SU-DHL-6 (cell line): ENCODE measurements at regions not wholly inside any gene's neighbourhood (a gene's known extent, or its start where the extent isn't known, plus 50 kb on each side); places are given as distances from the start of the nearest gene placed in this dataset.

ENCODE experiments used
- EZH2phosphoT487 ChIP-seq: fragments of 200-600 bp; sonication (generic), shearing (Covaris generic); conservative IDR thresholded peaks from 2 replicates; pipeline ENCODE4 v1.6.1; 2018; ENCODE audit warnings: mild to moderate bottlenecking, antibody characterized with exemption, low read length, moderate library complexity, mixed read lengths
- TF ChIP-seq, protein P1 (sequence below): fragments of 200-600 bp; sonication (generic); IDR thresholded peaks from one replicate; pipeline ENCODE4 v1.5.1; 2017; ENCODE audit warnings: antibody characterized with exemption, mild to moderate bottlenecking, low read length, moderate library complexity; ENCODE audit not compliant: insufficient read depth, poor library complexity, severe bottlenecking

DNA sequence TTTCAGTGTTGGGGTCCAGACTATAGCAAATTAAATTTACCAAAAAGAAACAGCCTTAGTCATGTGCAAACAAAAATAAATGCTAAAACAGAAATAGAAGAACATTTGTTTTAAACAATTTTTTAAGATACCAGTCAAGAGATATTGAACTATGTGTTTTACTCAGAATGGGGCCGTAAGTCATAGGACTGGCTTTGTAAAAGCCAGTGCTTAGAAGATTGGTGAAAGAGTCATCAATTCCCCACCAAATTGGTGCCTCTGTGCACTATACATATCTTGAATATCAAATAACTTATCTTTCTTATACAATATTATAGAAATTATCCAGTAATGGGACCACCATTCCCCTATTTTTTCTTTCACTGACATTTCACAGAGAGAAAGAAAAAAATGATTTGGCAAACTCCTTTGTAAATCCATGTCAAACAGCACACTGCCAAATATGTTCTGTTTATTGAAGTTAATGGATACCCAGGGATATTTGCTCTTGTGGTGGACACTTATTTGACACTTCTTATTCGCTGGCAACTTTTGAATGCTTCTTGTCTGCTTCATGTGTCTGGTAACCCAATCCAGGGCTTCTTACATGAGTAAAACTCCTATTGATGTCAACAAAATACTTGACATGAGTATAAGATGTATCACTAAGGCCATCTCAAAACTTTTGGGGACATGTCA lies 145.7 kb upstream of the PKN2 start:
- TF ChIP-seq, protein P1, sequence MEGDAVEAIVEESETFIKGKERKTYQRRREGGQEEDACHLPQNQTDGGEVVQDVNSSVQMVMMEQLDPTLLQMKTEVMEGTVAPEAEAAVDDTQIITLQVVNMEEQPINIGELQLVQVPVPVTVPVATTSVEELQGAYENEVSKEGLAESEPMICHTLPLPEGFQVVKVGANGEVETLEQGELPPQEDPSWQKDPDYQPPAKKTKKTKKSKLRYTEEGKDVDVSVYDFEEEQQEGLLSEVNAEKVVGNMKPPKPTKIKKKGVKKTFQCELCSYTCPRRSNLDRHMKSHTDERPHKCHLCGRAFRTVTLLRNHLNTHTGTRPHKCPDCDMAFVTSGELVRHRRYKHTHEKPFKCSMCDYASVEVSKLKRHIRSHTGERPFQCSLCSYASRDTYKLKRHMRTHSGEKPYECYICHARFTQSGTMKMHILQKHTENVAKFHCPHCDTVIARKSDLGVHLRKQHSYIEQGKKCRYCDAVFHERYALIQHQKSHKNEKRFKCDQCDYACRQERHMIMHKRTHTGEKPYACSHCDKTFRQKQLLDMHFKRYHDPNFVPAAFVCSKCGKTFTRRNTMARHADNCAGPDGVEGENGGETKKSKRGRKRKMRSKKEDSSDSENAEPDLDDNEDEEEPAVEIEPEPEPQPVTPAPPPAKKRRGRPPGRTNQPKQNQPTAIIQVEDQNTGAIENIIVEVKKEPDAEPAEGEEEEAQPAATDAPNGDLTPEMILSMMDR, result no peak
- no peak for TF ChIP-seq EZH2phosphoT487
